Calu3 (cell line): ENCODE measurements at regions not wholly inside any gene's neighbourhood (a gene's known extent, or its start where the extent isn't known, plus 50 kb on each side); places are given as distances from the start of the nearest gene placed in this dataset.

Experiments
- BruUV-seq: library from RNA; stranded (reverse); fragments of 400-500 nt; replicated peaks from 2 replicates; lab custom pipeline; 2021; lab: Mats Ljungman, UMichigan
- CTCF ChIA-PET: fragments of 300-600 bp; sonication (Branson Sonifier 250); formaldehyde crosslinking; loops from one replicate; lab custom pipeline; 2022; ENCODE audit warnings: antibody characterized with exemption; lab: Charles Lee
- DNase-seq: peaks from one replicate; pipeline ENCODE4 v3.0.0; 2022
- H3K27ac Mint-ChIP-seq: one replicate; pipeline ENCODE4 v1.8.0; 2022; ENCODE audit warnings: mixed read lengths; ENCODE audit not compliant: unreplicated experiment
- H3K27me3 Mint-ChIP-seq: one replicate; pipeline ENCODE4 v1.8.0; 2022; ENCODE audit warnings: mixed read lengths; ENCODE audit not compliant: unreplicated experiment
- H3K36me3 Mint-ChIP-seq: one replicate; pipeline ENCODE4 v1.8.0; 2022; ENCODE audit warnings: mild to moderate bottlenecking, moderate library complexity, mixed read lengths; ENCODE audit not compliant: insufficient read depth, unreplicated experiment
- H3K4me1 Mint-ChIP-seq: one replicate; pipeline ENCODE4 v1.8.0; 2022; ENCODE audit warnings: mild to moderate bottlenecking, low read depth, mixed read lengths; ENCODE audit not compliant: unreplicated experiment
- H3K4me3 Mint-ChIP-seq: one replicate; pipeline ENCODE4 v1.8.0; 2022; ENCODE audit warnings: mild to moderate bottlenecking, low read depth, moderate library complexity, mixed read lengths; ENCODE audit not compliant: unreplicated experiment
- H3K9me3 Mint-ChIP-seq: one replicate; pipeline ENCODE4 v1.8.0; 2022; ENCODE audit warnings: low read depth, mixed read lengths; ENCODE audit not compliant: unreplicated experiment
- CTCF ChIP-seq: fragments of 200-600 bp; IDR thresholded peaks from one replicate; pipeline ENCODE4 v1.8.0; 2022; ENCODE audit warnings: antibody characterized with exemption; ENCODE audit not compliant: unreplicated experiment
- intact Hi-C: fragments of 100-400 bp; cut with micrococcal nuclease; formaldehyde crosslinking; loops from one replicate; pipeline ENCODE4 v1.10.0; 2022; ENCODE audit not compliant: unreplicated experiment

- BruUV-seq, result no TSS peak
- H3K27ac Mint-ChIP-seq, result no peak overlapping the region
- DNase-seq, result peak; percentile 54
- H3K4me3 Mint-ChIP-seq, result no peak overlapping the region
- H3K9me3 Mint-ChIP-seq, result no peaks in the 10 kb centered on the region
- H3K36me3 Mint-ChIP-seq, result peaks cover 14% of the 10 kb centered on the region
- CTCF ChIA-PET, result interaction anchor here (0.6 to 1.6 kb wide), 5 partner anchors 9 to 99 kb away, joined by 3 to 4 read pairs (median 3); a partner anchor contains a TSS
- peaks cover 28% of the 10 kb centered on the region for H3K4me1 Mint-ChIP-seq
- no peak for TF ChIP-seq CTCF
- no peaks in the 10 kb centered on the region for H3K27me3 Mint-ChIP-seq
- intact Hi-C loops, result no loop called here
These were observed 136.7 kb downstream of the HFE start for GRCh38 chr6:26223650-26224546.

GRCh38 chr6:26224547-26224912, 137.3 kb downstream of the HFE start:
- no peak overlapping the region for H3K4me3 Mint-ChIP-seq
- no peaks in the 10 kb centered on the region for H3K9me3 Mint-ChIP-seq
- TF ChIP-seq CTCF, result no peak
- no peak overlapping the region for H3K27ac Mint-ChIP-seq
- DNase-seq, result no peak
- H3K36me3 Mint-ChIP-seq, result peaks cover 14% of the 10 kb centered on the region
- no peaks in the 10 kb centered on the region for H3K27me3 Mint-ChIP-seq
- H3K4me1 Mint-ChIP-seq, result peaks cover 22% of the 10 kb centered on the region
- intact Hi-C loops, result no loop called here
- TSS peak; percentile 87 for BruUV-seq
- CTCF ChIA-PET, result interaction anchor here (0.9 to 1.6 kb wide), 2 partner anchors 9 to 98 kb away, joined by 3 to 4 read pairs; no protein-coding TSS in a partner anchor

DNA sequence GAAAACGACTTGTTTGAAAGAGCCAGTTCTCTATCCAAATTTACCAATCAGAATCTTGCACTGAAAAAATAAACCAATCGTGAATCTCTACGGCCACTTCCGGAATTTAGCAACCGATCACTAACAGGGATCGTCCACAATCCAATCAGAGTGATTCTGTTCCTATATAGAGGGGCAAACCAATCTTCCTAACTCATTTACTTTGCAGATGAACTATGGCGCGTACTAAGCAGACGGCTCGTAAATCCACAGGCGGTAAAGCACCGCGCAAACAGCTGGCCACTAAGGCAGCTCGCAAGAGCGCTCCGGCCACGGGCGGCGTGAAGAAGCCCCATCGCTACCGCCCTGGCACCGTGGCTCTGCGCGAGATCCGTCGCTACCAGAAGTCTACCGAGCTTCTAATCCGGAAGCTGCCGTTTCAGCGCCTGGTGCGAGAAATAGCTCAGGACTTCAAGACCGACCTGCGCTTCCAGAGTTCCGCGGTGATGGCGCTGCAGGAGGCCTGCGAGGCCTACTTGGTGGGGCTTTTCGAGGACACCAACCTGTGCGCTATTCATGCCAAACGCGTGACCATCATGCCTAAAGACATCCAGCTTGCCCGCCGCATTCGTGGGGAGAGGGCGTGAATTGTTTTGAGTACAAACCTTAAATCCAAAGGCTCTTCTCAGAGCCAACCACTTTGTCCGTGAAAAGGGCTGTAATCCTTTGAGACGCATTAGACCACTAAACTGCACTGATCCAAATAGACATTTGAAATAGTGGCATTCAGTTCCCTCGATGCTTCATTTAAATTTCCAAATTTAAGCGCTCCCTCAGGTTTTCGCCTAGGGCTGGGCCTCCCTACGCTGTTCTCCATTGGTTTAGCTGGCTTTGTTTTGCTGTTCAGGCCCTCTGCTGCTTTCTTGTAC, 138.0 kb downstream of the HFE start:
- no peak overlapping the region for H3K27ac Mint-ChIP-seq
- TF ChIP-seq CTCF, result no peak
- H3K4me3 Mint-ChIP-seq, result no peak overlapping the region
- H3K27me3 Mint-ChIP-seq, result no peaks in the 10 kb centered on the region
- H3K36me3 Mint-ChIP-seq, result peaks cover 14% of the 10 kb centered on the region
- no TSS peak for BruUV-seq
- H3K4me1 Mint-ChIP-seq, result peaks cover 15% of the 10 kb centered on the region
- no peaks in the 10 kb centered on the region for H3K9me3 Mint-ChIP-seq
- CTCF ChIA-PET, result interaction anchor here (1.6 kb wide), 1 partner anchor 97 kb away, joined by 4 read pairs; no protein-coding TSS in a partner anchor
- intact Hi-C loops, result no loop called here
- no peak for DNase-seq

DNA sequence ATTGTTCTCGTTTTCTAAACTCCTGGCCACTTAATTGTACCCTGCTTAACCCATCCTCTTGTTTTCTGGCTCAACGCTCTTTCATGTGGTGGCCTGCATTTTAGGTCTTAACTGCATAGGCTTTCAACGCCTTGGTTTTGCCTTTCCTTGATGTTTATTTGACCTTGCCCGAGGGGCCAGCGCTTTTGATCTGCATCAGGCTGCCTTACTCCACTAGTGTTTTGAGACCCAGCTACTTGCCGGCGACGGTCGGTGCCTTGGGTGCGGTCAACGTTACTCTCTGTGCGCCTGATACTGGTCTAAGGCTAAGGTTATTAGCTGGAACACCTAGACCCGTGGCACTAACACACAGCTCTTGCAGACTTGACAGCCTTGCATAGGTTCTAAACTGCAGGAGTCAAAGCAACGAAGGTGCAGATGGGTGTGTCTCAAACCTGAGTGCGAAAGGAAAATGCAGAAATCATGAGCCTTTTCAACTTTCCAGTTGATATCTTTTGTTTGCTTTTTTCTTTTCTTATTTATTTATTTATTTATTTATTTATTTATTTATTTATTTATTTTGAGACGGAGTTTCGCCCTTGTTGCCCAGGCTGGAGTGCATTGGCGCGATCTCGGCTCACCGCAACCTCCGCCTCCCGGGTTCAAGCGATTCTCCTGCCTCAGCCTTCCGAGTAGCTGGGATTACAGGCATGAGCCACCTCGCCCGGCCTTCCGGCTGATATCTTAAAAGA, 138.8 kb downstream of the HFE start:
- peaks cover 8% of the 10 kb centered on the region for H3K4me1 Mint-ChIP-seq
- DNase-seq, result no peak
- BruUV-seq, result no TSS peak
- H3K9me3 Mint-ChIP-seq, result no peaks in the 10 kb centered on the region
- H3K27me3 Mint-ChIP-seq, result no peaks in the 10 kb centered on the region
- H3K4me3 Mint-ChIP-seq, result no peak overlapping the region
- intact Hi-C loops, result no loop called here
- CTCF ChIA-PET, result no interaction called here
- H3K36me3 Mint-ChIP-seq, result peaks cover 17% of the 10 kb centered on the region
- TF ChIP-seq CTCF, result no peak
- no peak overlapping the region for H3K27ac Mint-ChIP-seq
